Body of pancreas (tissue), 4 donors: ENCODE measurements at regions not wholly inside any gene's neighbourhood (a gene's known extent, or its start where the extent isn't known, plus 50 kb on each side); places are given as distances from the start of the nearest gene placed in this dataset.

Experiments used
- POLR2A ChIP-seq, 3 donors: fragments of 450-650 bp; IDR thresholded peaks; one replicate each; pipeline ENCODE4 v1.6.1; 2016; ENCODE audit warnings: antibody characterized with exemption in 3 of 3, mild to moderate bottlenecking in 2 of 3
- TF ChIP-seq, protein P1 (sequence below), 7 experiments: fragments of 450-650 bp in 4 of 7; fragments of 200-600 bp in 3 of 7; sonication (generic) in 3 of 7; IDR thresholded peaks; one replicate each; pipeline ENCODE4 v1.5.1; 2016 to 2019; ENCODE audit warnings: antibody characterized with exemption in 7 of 7

DNA sequence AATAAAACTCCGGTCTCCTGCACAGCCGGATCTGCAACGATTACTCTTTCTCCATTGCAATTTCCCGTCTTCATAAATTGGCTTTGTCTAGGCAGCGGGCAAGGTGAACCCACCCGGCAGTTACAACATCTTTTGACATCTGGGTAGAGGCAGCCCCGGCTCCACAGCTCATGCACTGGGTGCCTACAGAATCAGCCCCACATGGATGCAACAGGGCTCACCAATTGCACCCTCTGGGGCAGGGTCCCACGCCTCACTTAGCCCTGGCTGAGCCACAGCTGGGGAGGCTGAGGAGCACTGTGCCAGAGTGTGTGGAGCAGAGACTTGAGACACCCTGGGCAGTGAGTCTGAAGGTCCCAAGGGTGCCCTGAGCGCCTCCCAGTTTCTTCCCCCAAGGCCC lies 710.2 kb downstream of the TBC1D22A start:
- TF ChIP-seq, protein P1, sequence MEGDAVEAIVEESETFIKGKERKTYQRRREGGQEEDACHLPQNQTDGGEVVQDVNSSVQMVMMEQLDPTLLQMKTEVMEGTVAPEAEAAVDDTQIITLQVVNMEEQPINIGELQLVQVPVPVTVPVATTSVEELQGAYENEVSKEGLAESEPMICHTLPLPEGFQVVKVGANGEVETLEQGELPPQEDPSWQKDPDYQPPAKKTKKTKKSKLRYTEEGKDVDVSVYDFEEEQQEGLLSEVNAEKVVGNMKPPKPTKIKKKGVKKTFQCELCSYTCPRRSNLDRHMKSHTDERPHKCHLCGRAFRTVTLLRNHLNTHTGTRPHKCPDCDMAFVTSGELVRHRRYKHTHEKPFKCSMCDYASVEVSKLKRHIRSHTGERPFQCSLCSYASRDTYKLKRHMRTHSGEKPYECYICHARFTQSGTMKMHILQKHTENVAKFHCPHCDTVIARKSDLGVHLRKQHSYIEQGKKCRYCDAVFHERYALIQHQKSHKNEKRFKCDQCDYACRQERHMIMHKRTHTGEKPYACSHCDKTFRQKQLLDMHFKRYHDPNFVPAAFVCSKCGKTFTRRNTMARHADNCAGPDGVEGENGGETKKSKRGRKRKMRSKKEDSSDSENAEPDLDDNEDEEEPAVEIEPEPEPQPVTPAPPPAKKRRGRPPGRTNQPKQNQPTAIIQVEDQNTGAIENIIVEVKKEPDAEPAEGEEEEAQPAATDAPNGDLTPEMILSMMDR (IDR thresholded peaks at IDR 0.05): no peak
- TF ChIP-seq POLR2A (IDR thresholded peaks at IDR 0.05): no peak
